NB4 (cell line): ENCODE measurements at regions not wholly inside any gene's neighbourhood (a gene's known extent, or its start where the extent isn't known, plus 50 kb on each side); places are given as distances from the start of the nearest gene placed in this dataset.

ENCODE experiments used
- DNase-seq: peaks from one replicate; pipeline ENCODE4 v3.0.0; 2010; ENCODE audit warnings: low read depth
- H3K4me3 ChIP-seq: one replicate; pipeline ENCODE4 v1.5.1; 2011; ENCODE audit warnings: mild to moderate bottlenecking, low read depth, low read length, moderate library complexity
- MYC ChIP-seq: IDR thresholded peaks from 2 replicates; pipeline ENCODE4 v1.6.1; 2011; ENCODE audit warnings: low read depth, low read length
- POLR2A ChIP-seq: IDR thresholded peaks from 2 replicates; pipeline ENCODE4 v1.6.1; 2011; ENCODE audit warnings: mild to moderate bottlenecking; ENCODE audit not compliant: insufficient read length; ENCODE audit errors: extremely low read depth
- TF ChIP-seq, protein P1 (sequence below): IDR thresholded peaks from 2 replicates; pipeline ENCODE4 v1.6.1; 2011; ENCODE audit warnings: low read depth, low read length
- TF ChIP-seq, protein P2 (sequence below): IDR thresholded peaks from one replicate; pipeline ENCODE4 v1.5.1; 2012; ENCODE audit warnings: low read depth, low read length

GRCh38 chr4:123662827-123663226, 266.2 kb downstream of the SPRY1 start:
- DNase-seq = no peak
- TF ChIP-seq, protein P1, sequence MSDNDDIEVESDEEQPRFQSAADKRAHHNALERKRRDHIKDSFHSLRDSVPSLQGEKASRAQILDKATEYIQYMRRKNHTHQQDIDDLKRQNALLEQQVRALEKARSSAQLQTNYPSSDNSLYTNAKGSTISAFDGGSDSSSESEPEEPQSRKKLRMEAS = no peak
- TF ChIP-seq, protein P2, sequence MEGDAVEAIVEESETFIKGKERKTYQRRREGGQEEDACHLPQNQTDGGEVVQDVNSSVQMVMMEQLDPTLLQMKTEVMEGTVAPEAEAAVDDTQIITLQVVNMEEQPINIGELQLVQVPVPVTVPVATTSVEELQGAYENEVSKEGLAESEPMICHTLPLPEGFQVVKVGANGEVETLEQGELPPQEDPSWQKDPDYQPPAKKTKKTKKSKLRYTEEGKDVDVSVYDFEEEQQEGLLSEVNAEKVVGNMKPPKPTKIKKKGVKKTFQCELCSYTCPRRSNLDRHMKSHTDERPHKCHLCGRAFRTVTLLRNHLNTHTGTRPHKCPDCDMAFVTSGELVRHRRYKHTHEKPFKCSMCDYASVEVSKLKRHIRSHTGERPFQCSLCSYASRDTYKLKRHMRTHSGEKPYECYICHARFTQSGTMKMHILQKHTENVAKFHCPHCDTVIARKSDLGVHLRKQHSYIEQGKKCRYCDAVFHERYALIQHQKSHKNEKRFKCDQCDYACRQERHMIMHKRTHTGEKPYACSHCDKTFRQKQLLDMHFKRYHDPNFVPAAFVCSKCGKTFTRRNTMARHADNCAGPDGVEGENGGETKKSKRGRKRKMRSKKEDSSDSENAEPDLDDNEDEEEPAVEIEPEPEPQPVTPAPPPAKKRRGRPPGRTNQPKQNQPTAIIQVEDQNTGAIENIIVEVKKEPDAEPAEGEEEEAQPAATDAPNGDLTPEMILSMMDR = no peak
- TF ChIP-seq POLR2A = no peak
- TF ChIP-seq MYC = no peak
- H3K4me3 ChIP-seq = no peak overlapping the region

- TF ChIP-seq, protein P2 = no peak
- no peak for TF ChIP-seq MYC
- TF ChIP-seq, protein P1 = no peak
- TF ChIP-seq POLR2A = no peak
- no peak for DNase-seq
- no peak overlapping the region for H3K4me3 ChIP-seq
Measured at GRCh38 chr4:123666486-123666885, 269.9 kb downstream of the SPRY1 start.

- TF ChIP-seq, protein P2 = no peak
- TF ChIP-seq POLR2A (no peak), MYC (no peak)
- TF ChIP-seq, protein P1 = no peak
- no peak overlapping the region for H3K4me3 ChIP-seq
- no peak for DNase-seq
Measured at GRCh38 chr4:123667496-123667895, 270.9 kb downstream of the SPRY1 start.

DNA sequence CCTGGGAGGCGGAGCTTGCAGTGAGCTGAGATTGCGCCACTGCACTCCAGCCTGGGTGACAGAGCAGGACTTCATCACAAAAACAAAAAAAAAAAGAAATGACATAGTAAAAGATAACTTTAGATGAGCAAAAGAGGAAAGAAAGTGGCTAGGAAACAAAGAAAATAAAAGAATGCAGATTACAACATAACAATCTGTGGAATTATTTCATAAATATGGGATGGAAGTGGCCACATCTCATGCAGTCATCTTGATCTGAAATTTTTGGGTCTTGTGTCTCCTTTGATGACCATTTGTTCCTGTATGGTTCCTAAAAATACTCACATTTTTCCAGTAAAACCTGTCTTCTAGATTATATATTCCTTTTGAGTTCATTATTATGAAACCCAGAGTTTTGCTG, 271.4 kb downstream of the SPRY1 start:
- no peak for DNase-seq
- TF ChIP-seq, protein P2 = no peak
- TF ChIP-seq POLR2A (no peak), MYC (no peak)
- TF ChIP-seq, protein P1 = no peak

GRCh38 chr4:123671636-123672404, 275.2 kb downstream of the SPRY1 start:
- no peak overlapping the region for H3K4me3 ChIP-seq
- TF ChIP-seq, protein P1 = no peak
- TF ChIP-seq POLR2A (no peak), MYC (no peak)
- TF ChIP-seq, protein P2 = no peak
- no peak for DNase-seq

More for the DNA sequence above, 271.4 kb downstream of the SPRY1 start:
- H3K4me3 ChIP-seq = no peak overlapping the region

GRCh38 chr4:123672987-123673386, 276.4 kb downstream of the SPRY1 start:
- no peak for DNase-seq
- no peak overlapping the region for H3K4me3 ChIP-seq

More at GRCh38 chr4:123672987-123673386, 276.4 kb downstream of the SPRY1 start:
- no peak for TF ChIP-seq POLR2A
- TF ChIP-seq MYC = no peak
- TF ChIP-seq, protein P1 = no peak
- TF ChIP-seq, protein P2 = no peak
